ENCODE measurements at regions not wholly inside any gene's neighbourhood (a gene's known extent, or its start where the extent isn't known, plus 50 kb on each side); places are given as distances from the start of the nearest gene placed in this dataset.

- Histone ChIP-seq H3K4me3 (ENCODE audit: low read depth in 2 of 2, low read length in 1 of 2) (no peak overlapping the region), H3K4me1 (ENCODE audit: control insufficient read depth in 1 of 2, insufficient read depth in 2 of 2, low read depth in 1 of 2, low read length in 1 of 2) (peaks cover 2 to 22% of the 10 kb centered on the region in 2 experiments; a peak in 3 of 4 replicates), H3K79me2 (ENCODE audit: insufficient read depth) (no peaks in the 10 kb centered on the region), H2AFZ (ENCODE audit: low read depth) (no peak overlapping the region), H3K9ac (no peak overlapping the region), H3K9me3 (no peaks in the 10 kb centered on the region), H3K9me2 (no peaks in the 10 kb centered on the region), H3K27ac (ENCODE audit: low read depth in 2 of 2, low read length in 1 of 2) (no peak overlapping the region), H3K36me3 (replicated peaks in 1 of 2; ENCODE audit: control insufficient read depth in 1 of 2, insufficient read depth in 2 of 2, low read length in 1 of 2) (no peaks in the 10 kb centered on the region), H3F3A (replicated peaks; ENCODE audit: insufficient read depth) (peaks cover 23% of the 10 kb centered on the region), H3K4me2 (no peak overlapping the region), H4K20me1 (ENCODE audit: insufficient read depth) (no peaks in the 10 kb centered on the region), H3K27me3 (ENCODE audit: insufficient read depth) (no peaks in the 10 kb centered on the region)
- WGBS (ENCODE audit: low lambda C conversion rate): 82% methylated on average over 4 of the region's 4 CpGs
- ChIA-PET POLR2A (no interaction called here), CTCF (interaction anchor here (1.0 kb wide), 1 partner anchor 22 kb away, joined by 3 read pairs; no protein-coding TSS in a partner anchor)
- no peak for TF ChIP-seq FOSL2 (IDR thresholded peaks at IDR 0.05; ENCODE audit: borderline replicate concordance, low read depth)
- no peak for TF ChIP-seq RFX5 (IDR thresholded peaks at IDR 0.05; ENCODE audit: low read length)
- no peak for TF ChIP-seq REST (IDR thresholded peaks at IDR 0.05; ENCODE audit: low read depth, low read length)
- no peak for TF ChIP-seq SIN3A (IDR thresholded peaks at IDR 0.05; ENCODE audit: borderline replicate concordance, low read depth, low read length)
- TF ChIP-seq USF1 (IDR thresholded peaks at IDR 0.05; ENCODE audit: borderline replicate concordance, low read depth): no peak
- no peak for DNase-seq
These were observed 64.2 kb upstream of the STK32A start for GRCh38 chr5:147170603-147171002.

GRCh38 chr5:147174671-147175265 lies 60.1 kb upstream of the STK32A start:
- H2AFZ ChIP-seq (ENCODE audit: low read depth): no peak overlapping the region
- H3K4me1 ChIP-seq (ENCODE audit: control insufficient read depth in 1 of 2, insufficient read depth in 2 of 2, low read depth in 1 of 2, low read length in 1 of 2): peaks cover 2 to 19% of the 10 kb centered on the region in 2 experiments; a peak in 3 of 4 replicates
- H3K9me2 ChIP-seq: no peaks in the 10 kb centered on the region
- DNase-seq: no peak
- ChIA-PET POLR2A (no interaction called here), CTCF (interaction anchor here (0.7 to 4.3 kb wide), 3 partner anchors 14 to 198 kb away, joined by 3 to 16 read pairs (median 3); no protein-coding TSS in a partner anchor)
- no peak overlapping the region for H3K4me3 ChIP-seq (ENCODE audit: low read depth in 2 of 2, low read length in 1 of 2)
- H4K20me1 ChIP-seq (ENCODE audit: insufficient read depth): no peaks in the 10 kb centered on the region
- TF ChIP-seq TAF1 (IDR thresholded peaks at IDR 0.05; ENCODE audit: borderline replicate concordance, low read depth, low read length): no peak
- TF ChIP-seq MXI1 (IDR thresholded peaks at IDR 0.05; ENCODE audit: low read depth, low read length): no peak
- no peak for TF ChIP-seq MAX (IDR thresholded peaks at IDR 0.05; ENCODE audit: low read depth)
- no peak for TF ChIP-seq FOSL2 (IDR thresholded peaks at IDR 0.05; ENCODE audit: borderline replicate concordance, low read depth)
- TF ChIP-seq NFIC (IDR thresholded peaks at IDR 0.05; ENCODE audit: borderline replicate concordance): no peak
- TF ChIP-seq RFX5 (IDR thresholded peaks at IDR 0.05; ENCODE audit: low read length): no peak
- TF ChIP-seq SMC3 (IDR thresholded peaks at IDR 0.05; ENCODE audit: low read depth, low read length): no peak
- no peak for TF ChIP-seq EZH2phosphoT487 (IDR thresholded peaks at IDR 0.05; ENCODE audit: borderline replicate concordance, low read depth)
- TF ChIP-seq POLR2AphosphoS5 (IDR thresholded peaks at IDR 0.05; ENCODE audit: low read depth, low read length): no peak
- no peak for TF ChIP-seq REST (IDR thresholded peaks at IDR 0.05; ENCODE audit: low read depth, low read length)
- TF ChIP-seq JUND (IDR thresholded peaks at IDR 0.05): no peak
- H3K36me3 ChIP-seq (replicated peaks in 1 of 2; ENCODE audit: control insufficient read depth in 1 of 2, insufficient read depth in 2 of 2, low read length in 1 of 2): no peaks in the 10 kb centered on the region
- H3K9ac ChIP-seq: no peak overlapping the region
- no peaks in the 10 kb centered on the region for H3K27me3 ChIP-seq (ENCODE audit: insufficient read depth)
- no peaks in the 10 kb centered on the region for H3K9me3 ChIP-seq
- H3K27ac ChIP-seq (ENCODE audit: low read depth in 2 of 2, low read length in 1 of 2): no peak overlapping the region
- peaks cover 17% of the 10 kb centered on the region for H3F3A ChIP-seq (replicated peaks; ENCODE audit: insufficient read depth)
- H3K79me2 ChIP-seq (ENCODE audit: insufficient read depth): no peaks in the 10 kb centered on the region
- WGBS (ENCODE audit: low lambda C conversion rate): 98% methylated on average over 2 of the region's 2 CpGs
- no peak overlapping the region for H3K4me2 ChIP-seq
